Fibroblast of lung (primary cell): ENCODE measurements at regions not wholly inside any gene's neighbourhood (a gene's known extent, or its start where the extent isn't known, plus 50 kb on each side); places are given as distances from the start of the nearest gene placed in this dataset.
A peak's percentile ranks its signal among the peaks of the same experiment; 100 is the strongest.

ENCODE experiments used
- DNase-seq, 2 donors: peaks; one replicate each; pipeline versions ENCODE4 v3.0.0 to v3.0.0-alpha.2; 2010; ENCODE audit warnings: low read depth in 2 of 2
- H2AFZ ChIP-seq: 2 replicates; pipeline ENCODE4 v1.5.1; 2012; ENCODE audit warnings: low read length, control low read depth, inconsistent platforms
- H3K27ac ChIP-seq: 2 replicates; pipeline ENCODE4 v1.5.1; 2011; ENCODE audit warnings: low read length, control low read depth; ENCODE audit not compliant: insufficient read depth
- H3K27me3 ChIP-seq: 2 replicates; pipeline ENCODE4 v1.5.1; 2011; ENCODE audit warnings: mild to moderate bottlenecking, low read length; ENCODE audit not compliant: control insufficient read depth, insufficient read depth
- H3K36me3 ChIP-seq: 2 replicates; pipeline ENCODE4 v1.5.1; 2011; ENCODE audit warnings: low read length; ENCODE audit not compliant: control insufficient read depth, insufficient read depth
- H3K4me1 ChIP-seq: 2 replicates; pipeline ENCODE4 v1.5.1; 2011; ENCODE audit warnings: low read length; ENCODE audit not compliant: control insufficient read depth, insufficient read depth; ENCODE audit errors: extremely low read depth
- H3K4me2 ChIP-seq: 2 replicates; pipeline ENCODE4 v1.5.1; 2011; ENCODE audit warnings: low read length, control low read depth; ENCODE audit not compliant: insufficient read depth; ENCODE audit errors: extremely low read depth
- H3K4me3 ChIP-seq, 4 experiments: fragments of 200-600 bp in 1 of 4; sonication (generic) in 1 of 4; replicated peaks in 1 of 4; 2 replicates each; pipeline ENCODE4 v1.5.1; 2011 to 2016; ENCODE audit warnings: low read length in 4 of 4, low read depth in 3 of 4, mild to moderate bottlenecking in 3 of 4, control low read depth in 2 of 4, inconsistent platforms in 1 of 4, mixed read lengths in 1 of 4; ENCODE audit not compliant: insufficient read depth in 1 of 4; ENCODE audit errors: control extremely low read depth in 1 of 4
- H3K79me2 ChIP-seq: 2 replicates; pipeline ENCODE4 v1.5.1; 2012; ENCODE audit warnings: mild to moderate bottlenecking, low read length, inconsistent platforms; ENCODE audit not compliant: control insufficient read depth, insufficient read depth
- H3K9ac ChIP-seq: 2 replicates; pipeline ENCODE4 v1.5.1; 2011; ENCODE audit warnings: mild to moderate bottlenecking, low read length, control low read depth; ENCODE audit not compliant: insufficient read depth
- H3K9me3 ChIP-seq: 2 replicates; pipeline ENCODE4 v1.5.1; 2012; ENCODE audit warnings: low read depth, low read length; ENCODE audit not compliant: control insufficient read depth, insufficient read depth
- H4K20me1 ChIP-seq: 2 replicates; pipeline ENCODE4 v1.5.1; 2011; ENCODE audit warnings: low read length; ENCODE audit not compliant: control insufficient read depth, insufficient read depth; ENCODE audit errors: extremely low read depth
- EZH2 ChIP-seq: IDR thresholded peaks from 2 replicates; pipeline ENCODE4 v1.5.1; 2012; ENCODE audit warnings: low read length, control low read depth, mild to moderate bottlenecking; ENCODE audit errors: missing control alignments
- TF ChIP-seq, protein P1 (sequence below), 2 donors: IDR thresholded peaks in 1 of 2; conservative IDR thresholded peaks in 1 of 2; 1 replicate in 1 of 2; 2 replicates in 1 of 2; pipeline ENCODE4 v1.5.1; 2011 to 2012; ENCODE audit warnings: low read length in 2 of 2, control low read depth in 1 of 2, inconsistent platforms in 1 of 2, low read depth in 1 of 2, mild to moderate bottlenecking in 1 of 2

- Histone ChIP-seq H3K27me3 (no peaks in the 10 kb centered on the region), H2AFZ (no peak overlapping the region), H3K9ac (no peak overlapping the region), H3K4me1 (no peaks in the 10 kb centered on the region), H4K20me1 (no peaks in the 10 kb centered on the region), H3K36me3 (no peaks in the 10 kb centered on the region), H3K9me3 (no peaks in the 10 kb centered on the region), H3K4me2 (no peak overlapping the region), H3K27ac (no peak overlapping the region), H3K79me2 (no peaks in the 10 kb centered on the region), H3K4me3 (no peak overlapping the region)
- DNase-seq, result no peak
- TF ChIP-seq EZH2, result no peak
- TF ChIP-seq, protein P1, sequence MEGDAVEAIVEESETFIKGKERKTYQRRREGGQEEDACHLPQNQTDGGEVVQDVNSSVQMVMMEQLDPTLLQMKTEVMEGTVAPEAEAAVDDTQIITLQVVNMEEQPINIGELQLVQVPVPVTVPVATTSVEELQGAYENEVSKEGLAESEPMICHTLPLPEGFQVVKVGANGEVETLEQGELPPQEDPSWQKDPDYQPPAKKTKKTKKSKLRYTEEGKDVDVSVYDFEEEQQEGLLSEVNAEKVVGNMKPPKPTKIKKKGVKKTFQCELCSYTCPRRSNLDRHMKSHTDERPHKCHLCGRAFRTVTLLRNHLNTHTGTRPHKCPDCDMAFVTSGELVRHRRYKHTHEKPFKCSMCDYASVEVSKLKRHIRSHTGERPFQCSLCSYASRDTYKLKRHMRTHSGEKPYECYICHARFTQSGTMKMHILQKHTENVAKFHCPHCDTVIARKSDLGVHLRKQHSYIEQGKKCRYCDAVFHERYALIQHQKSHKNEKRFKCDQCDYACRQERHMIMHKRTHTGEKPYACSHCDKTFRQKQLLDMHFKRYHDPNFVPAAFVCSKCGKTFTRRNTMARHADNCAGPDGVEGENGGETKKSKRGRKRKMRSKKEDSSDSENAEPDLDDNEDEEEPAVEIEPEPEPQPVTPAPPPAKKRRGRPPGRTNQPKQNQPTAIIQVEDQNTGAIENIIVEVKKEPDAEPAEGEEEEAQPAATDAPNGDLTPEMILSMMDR (conservative IDR thresholded peaks at IDR 0.05 in 1 of 2, IDR thresholded peaks at IDR 0.05 in 1 of 2; ENCODE audit: low read depth in 1 of 2, low read length in 2 of 2), result no peak
Observed at GRCh38 chr17:12438813-12439586, 226.7 kb upstream of the MYOCD start.

DNA sequence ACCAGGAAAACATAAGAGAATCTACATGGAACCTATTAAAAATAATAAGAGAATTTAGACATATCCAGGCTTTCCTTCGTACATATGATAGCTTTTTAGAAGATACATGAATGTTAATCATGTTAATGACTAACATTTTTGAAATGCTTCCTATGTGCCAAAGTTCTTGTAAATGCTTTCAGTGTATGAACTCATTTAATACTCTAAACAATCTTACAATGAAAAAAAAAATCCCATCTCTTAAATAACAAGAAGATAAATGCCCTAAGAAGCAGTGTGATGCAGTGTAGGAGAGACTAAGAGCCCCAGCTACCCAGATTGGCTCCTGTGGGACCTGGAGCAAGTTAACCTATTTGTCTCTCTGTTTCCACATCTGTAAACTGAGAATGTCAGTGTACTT lies 220.4 kb upstream of the MYOCD start:
- H3K79me2 ChIP-seq, result no peaks in the 10 kb centered on the region
- H3K27ac ChIP-seq, result no peak overlapping the region
- no peak overlapping the region for H3K9ac ChIP-seq
- H3K27me3 ChIP-seq, result no peaks in the 10 kb centered on the region
- TF ChIP-seq EZH2, result no peak
- TF ChIP-seq, protein P1 (conservative IDR thresholded peaks at IDR 0.05 in 1 of 2, IDR thresholded peaks at IDR 0.05 in 1 of 2; ENCODE audit: low read depth in 1 of 2, low read length in 2 of 2), result no peak
- no peaks in the 10 kb centered on the region for H3K9me3 ChIP-seq
- DNase-seq, result peak in 1 of 2 donors; percentile 7
- H3K4me3 ChIP-seq, result no peak overlapping the region
- no peaks in the 10 kb centered on the region for H3K36me3 ChIP-seq
- H3K4me2 ChIP-seq, result no peak overlapping the region
- no peaks in the 10 kb centered on the region for H3K4me1 ChIP-seq
- H2AFZ ChIP-seq, result no peak overlapping the region
- no peaks in the 10 kb centered on the region for H4K20me1 ChIP-seq

DNA sequence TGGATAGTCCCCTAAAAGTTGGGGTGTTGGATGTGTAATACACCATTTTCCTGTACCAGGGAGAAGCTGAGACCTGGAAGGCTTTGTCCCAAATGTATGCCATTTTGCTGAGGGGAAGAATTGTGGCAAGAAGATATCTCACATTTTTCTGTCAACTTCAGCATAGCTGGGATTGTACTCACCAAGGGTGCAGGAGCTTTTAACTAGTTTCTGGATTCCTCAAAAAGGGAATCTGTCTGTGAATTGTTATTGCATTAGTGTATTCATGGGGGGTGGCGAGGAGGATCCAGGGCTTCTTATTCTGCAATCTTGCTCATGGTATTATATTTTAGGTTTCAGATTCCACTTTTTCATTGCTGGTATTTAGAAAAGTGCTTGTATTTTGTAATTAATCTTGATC lies 208.2 kb upstream of the MYOCD start:
- DNase-seq, result peak in 1 of 2 donors; percentile 39
- Histone ChIP-seq H3K4me3 (no peak overlapping the region), H3K4me1 (no peaks in the 10 kb centered on the region), H3K4me2 (no peak overlapping the region), H3K36me3 (no peaks in the 10 kb centered on the region), H2AFZ (no peak overlapping the region), H3K9me3 (no peaks in the 10 kb centered on the region), H3K79me2 (no peaks in the 10 kb centered on the region), H3K9ac (no peak overlapping the region), H4K20me1 (no peaks in the 10 kb centered on the region), H3K27me3 (no peaks in the 10 kb centered on the region), H3K27ac (no peak overlapping the region)
- TF ChIP-seq EZH2, result no peak
- TF ChIP-seq, protein P1 (conservative IDR thresholded peaks at IDR 0.05 in 1 of 2, IDR thresholded peaks at IDR 0.05 in 1 of 2; ENCODE audit: low read depth in 1 of 2, low read length in 2 of 2), result no peak
